Uterus (tissue), 2 donors: ENCODE measurements at regions not wholly inside any gene's neighbourhood (a gene's known extent, or its start where the extent isn't known, plus 50 kb on each side); places are given as distances from the start of the nearest gene placed in this dataset.

Experiments used
- CTCF ChIP-seq, 4 experiments: fragments of 200-600 bp in 2 of 4; fragments of 450-650 bp in 2 of 4; sonication (generic) in 2 of 4; IDR thresholded peaks; one replicate each; pipeline ENCODE4 v1.5.1; 2016 to 2019; ENCODE audit warnings: antibody characterized with exemption in 4 of 4, mild to moderate bottlenecking in 2 of 4, moderate library complexity in 1 of 4
- POLR2A ChIP-seq, 2 donors: fragments of 450-650 bp; IDR thresholded peaks; one replicate each; pipeline ENCODE4 v1.6.1; 2016; ENCODE audit warnings: antibody characterized with exemption in 2 of 2, mild to moderate bottlenecking in 1 of 2, moderate library complexity in 1 of 2

DNA sequence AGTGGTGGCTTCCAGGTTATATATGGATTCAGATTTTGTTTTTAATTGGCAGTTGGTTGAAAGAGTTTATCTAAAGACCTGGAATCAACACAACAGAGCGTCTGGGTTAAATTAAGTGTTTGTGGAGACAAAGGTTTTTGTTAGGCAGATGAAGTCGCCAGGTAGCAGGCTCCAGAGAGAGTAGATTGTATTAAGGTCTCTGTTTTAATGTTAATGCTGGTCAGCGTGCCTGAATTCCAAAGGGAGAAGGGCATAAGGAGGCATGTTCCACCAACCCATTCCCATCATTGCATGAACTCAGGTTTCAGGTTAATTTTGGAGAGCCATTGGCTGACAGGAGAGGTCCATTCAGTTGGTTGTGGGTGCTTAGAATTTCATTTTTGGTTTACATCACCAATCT lies 744.1 kb upstream of the GJE1 start:
- TF ChIP-seq CTCF (IDR thresholded peaks at IDR 0.05) (no peak), POLR2A (IDR thresholded peaks at IDR 0.05) (no peak)
